ENCODE measurements at regions not wholly inside any gene's neighbourhood (a gene's known extent, or its start where the extent isn't known, plus 50 kb on each side); places are given as distances from the start of the nearest gene placed in this dataset.
"Not testable (repeated sequence)": the region's sequence is repeated elsewhere in the genome, so short reads cannot be mapped to it uniquely, and the experiment has no call there.

DNA sequence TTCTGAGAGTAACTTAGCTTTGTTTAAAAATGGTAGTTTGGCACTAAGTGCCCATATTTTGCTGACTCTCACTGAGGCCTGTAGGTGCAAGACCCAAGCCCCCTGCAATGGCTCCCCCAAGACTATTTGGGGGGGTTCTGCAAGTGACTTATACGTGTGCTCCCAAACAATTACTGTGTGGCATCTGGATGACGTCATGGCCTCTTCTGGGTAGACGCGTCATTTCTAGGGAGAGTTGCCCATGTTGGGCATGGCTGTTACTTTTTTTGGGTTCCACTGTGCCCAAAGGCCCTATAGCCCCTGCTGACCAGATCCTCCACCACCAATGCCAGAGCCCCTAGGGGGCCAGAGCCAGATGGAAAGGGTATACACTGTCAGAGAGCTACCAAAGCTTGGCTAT, 110.3 kb upstream of the MYLIP start:
- ATAC-seq: no peak
- H3K4me2 ChIP-seq: no peak overlapping the region
- TF ChIP-seq FOXS1 (CRISPR knock-in tag; IDR thresholded peaks at IDR 0.05): no peak
- no peak for TF ChIP-seq HEYL (CRISPR knock-in tag; IDR thresholded peaks at IDR 0.05)
- TF ChIP-seq, protein P1, sequence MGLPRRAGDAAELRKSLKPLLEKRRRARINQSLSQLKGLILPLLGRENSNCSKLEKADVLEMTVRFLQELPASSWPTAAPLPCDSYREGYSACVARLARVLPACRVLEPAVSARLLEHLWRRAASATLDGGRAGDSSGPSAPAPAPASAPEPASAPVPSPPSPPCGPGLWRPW (IDR thresholded peaks at IDR 0.05): no peak
- no peak for TF ChIP-seq RAD21 (conservative IDR thresholded peaks at IDR 0.05 in 1 of 2, IDR thresholded peaks at IDR 0.05 in 1 of 2)
- TF ChIP-seq RFX5 (IDR thresholded peaks at IDR 0.05): no peak
- no peak for TF ChIP-seq KDM1A (IDR thresholded peaks at IDR 0.05; ENCODE audit: low read depth)
- H3K4me1 ChIP-seq: no peaks in the 10 kb centered on the region
- ChIA-PET POLR2A (no interaction called here), CTCF (interaction anchor here (1.1 kb wide), 1 partner anchor 9 kb away, joined by 3 read pairs; no protein-coding TSS in a partner anchor)
- H3K9me3 ChIP-seq: no peaks in the 10 kb centered on the region
- H3K4me3 ChIP-seq: no peak overlapping the region
- no peak for FAIRE-seq
- no peak for DNase-seq (ENCODE audit: low read depth in 1 of 2, low spot score in 1 of 2)
- WGBS (ENCODE audit: missing lambda C conversion rate): no CpG with 5 or more reads among the region's 4 CpGs
- no peak overlapping the region for H3K27ac ChIP-seq

DNA sequence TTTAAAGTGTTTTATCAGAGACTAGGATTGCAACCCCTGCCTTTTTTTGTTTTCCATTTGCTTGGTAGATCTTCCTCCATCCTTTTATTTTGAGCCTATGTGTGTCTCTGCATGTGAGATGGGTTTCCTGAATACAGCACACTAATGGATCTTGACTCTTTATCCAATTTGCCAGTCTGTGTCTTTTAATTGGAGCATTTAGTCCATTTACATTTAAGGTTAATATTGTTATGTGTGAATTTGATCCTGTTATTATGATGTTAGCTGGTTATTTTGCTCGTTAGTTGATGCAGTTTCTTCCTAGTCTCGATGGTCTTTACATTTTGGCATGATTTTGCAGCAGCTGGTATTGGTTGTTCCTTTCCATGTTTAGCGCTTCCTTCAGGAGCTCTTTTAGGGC, 114.6 kb upstream of the MYLIP start:
- FAIRE-seq; DNase-seq (ENCODE audit: low read depth in 1 of 2, low spot score in 1 of 2); POLR2A ChIA-PET; ATAC-seq; H3K4me2 ChIP-seq; H3K4me3 ChIP-seq; H3K4me1 ChIP-seq; H3K27ac ChIP-seq; H3K9me3 ChIP-seq; CTCF ChIA-PET: not testable (repeated sequence)
- 33% methylated on average over 3 of the region's 3 CpGs for WGBS (ENCODE audit: missing lambda C conversion rate)

DNA sequence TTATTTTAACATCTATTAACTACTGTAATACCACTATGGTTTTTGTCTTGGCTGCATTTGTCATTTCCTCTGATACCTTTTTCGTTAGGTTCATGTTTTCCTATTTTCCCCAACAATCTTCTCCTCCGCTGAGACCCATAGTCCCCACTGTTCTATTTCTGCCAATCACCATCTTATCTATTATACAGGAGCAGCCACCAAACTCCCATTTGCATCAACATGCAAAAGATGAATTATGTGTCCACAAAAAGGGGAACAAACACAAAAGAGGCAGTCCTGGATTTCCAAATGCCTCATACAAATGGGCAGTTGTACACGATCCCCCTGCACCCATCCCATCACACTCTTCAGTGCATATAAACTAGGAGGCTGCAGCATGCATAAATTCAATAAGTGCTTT, 121.7 kb upstream of the MYLIP start:
- WGBS (ENCODE audit: missing lambda C conversion rate): 21% methylated on average over 3 of the region's 3 CpGs
- FAIRE-seq (no peak), DNase-seq (ENCODE audit: low read depth in 1 of 2, low spot score in 1 of 2) (no peak), ATAC-seq (no peak)
- H3K4me3 ChIP-seq: no peak overlapping the region
- ChIA-PET POLR2A (no interaction called here), CTCF (no interaction called here)
- TF ChIP-seq, protein P2, sequence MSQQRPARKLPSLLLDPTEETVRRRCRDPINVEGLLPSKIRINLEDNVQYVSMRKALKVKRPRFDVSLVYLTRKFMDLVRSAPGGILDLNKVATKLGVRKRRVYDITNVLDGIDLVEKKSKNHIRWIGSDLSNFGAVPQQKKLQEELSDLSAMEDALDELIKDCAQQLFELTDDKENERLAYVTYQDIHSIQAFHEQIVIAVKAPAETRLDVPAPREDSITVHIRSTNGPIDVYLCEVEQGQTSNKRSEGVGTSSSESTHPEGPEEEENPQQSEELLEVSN (IDR thresholded peaks at IDR 0.05; ENCODE audit: borderline replicate concordance, low read depth): no peak
- TF ChIP-seq, protein P1 (IDR thresholded peaks at IDR 0.05): no peak
- TF ChIP-seq NPAS2 (CRISPR knock-in tag; IDR thresholded peaks at IDR 0.05; ENCODE audit: borderline replicate concordance) (no peak), NFE2L2 (conservative IDR thresholded peaks at IDR 0.05; ENCODE audit: low read length) (no peak)
- no peak overlapping the region for H3K4me2 ChIP-seq
- no peaks in the 10 kb centered on the region for H3K4me1 ChIP-seq
- H3K27ac ChIP-seq: no peak overlapping the region
- H3K9me3 ChIP-seq: no peaks in the 10 kb centered on the region

DNA sequence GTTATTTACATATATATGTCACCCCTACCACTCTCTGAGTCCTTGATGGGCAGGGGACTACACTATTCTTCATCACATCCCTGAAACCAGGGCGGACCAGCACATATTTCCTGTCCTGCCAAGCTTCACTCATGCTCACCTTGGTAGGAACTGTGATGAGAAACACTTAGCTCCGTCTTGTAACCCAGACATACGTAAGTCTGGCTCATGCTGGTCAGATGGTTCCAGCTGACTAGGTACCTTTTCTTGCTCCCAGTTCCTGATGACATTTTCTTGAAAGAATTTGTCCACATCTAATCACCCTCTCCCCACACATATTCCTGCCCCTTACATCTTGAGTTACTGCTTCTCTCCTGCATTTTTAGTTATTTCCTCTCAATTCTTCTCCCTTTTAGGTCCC, 122.2 kb upstream of the MYLIP start:
- no peak for ATAC-seq
- POLR2A ChIA-PET: no interaction called here
- no peak overlapping the region for H3K4me3 ChIP-seq
- TF ChIP-seq FOSL2 (IDR thresholded peaks at IDR 0.05) (no peak), FOSL2 (CRISPR knock-in tag; IDR thresholded peaks at IDR 0.05) (no peak), ZSCAN20 (CRISPR knock-in tag; IDR thresholded peaks at IDR 0.05) (no peak), ESRRA (IDR thresholded peaks at IDR 0.05; ENCODE audit: borderline replicate concordance, low read length) (no peak)
- FAIRE-seq: no peak
- H3K4me2 ChIP-seq: no peak overlapping the region
- no peaks in the 10 kb centered on the region for H3K9me3 ChIP-seq
- H3K4me1 ChIP-seq: no peaks in the 10 kb centered on the region
- 5% methylated on average over 3 of the region's 3 CpGs for WGBS (ENCODE audit: missing lambda C conversion rate)
- H3K27ac ChIP-seq: no peak overlapping the region
- no peak for DNase-seq (ENCODE audit: low read depth in 1 of 2, low spot score in 1 of 2)
- CTCF ChIA-PET: no interaction called here

DNA sequence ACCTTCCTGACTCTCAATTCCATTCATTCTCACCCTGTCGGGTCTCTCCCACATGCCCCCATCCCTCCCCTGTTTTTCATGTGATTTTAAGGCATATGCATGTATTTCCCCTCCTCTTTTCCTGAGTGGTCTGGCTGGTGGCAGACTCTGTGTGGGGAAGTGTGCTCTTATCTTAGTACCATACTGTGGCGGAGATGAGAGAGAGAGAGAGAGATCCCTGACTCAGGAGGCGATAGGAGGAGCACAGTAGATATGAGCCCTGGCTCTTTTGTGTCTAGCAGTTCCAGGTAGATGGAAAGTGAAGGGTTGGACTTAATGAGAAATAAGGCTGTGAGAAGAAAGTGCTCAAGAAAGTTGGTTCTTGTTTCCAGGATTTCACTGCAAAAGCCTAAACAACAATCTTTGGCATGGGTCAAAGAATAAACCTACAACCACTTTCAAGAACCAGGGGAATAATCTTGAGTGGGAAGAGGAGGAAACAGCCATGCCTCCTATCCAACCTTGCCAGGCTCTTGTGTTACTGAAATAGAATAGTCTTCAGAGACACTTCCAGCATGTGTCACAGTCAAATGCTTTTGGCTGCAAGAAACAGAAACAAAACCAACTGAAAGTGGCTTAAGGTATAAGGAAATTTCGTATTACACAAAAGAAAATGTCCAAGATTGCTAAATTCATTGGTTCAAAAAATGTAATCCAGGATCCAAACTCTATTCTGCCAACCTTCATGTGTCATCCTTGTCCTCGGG, 123.8 kb upstream of the MYLIP start:
- ChIA-PET CTCF (no interaction called here), POLR2A (no interaction called here)
- Histone ChIP-seq H3K4me2 (no peak overlapping the region), H3K27ac (no peak overlapping the region), H3K4me1 (no peaks in the 10 kb centered on the region), H3K4me3 (no peak overlapping the region), H3K9me3 (no peaks in the 10 kb centered on the region)
- 16% methylated on average over 5 of the region's 5 CpGs for WGBS (ENCODE audit: missing lambda C conversion rate)
- FAIRE-seq (no peak), DNase-seq (ENCODE audit: low read depth in 1 of 2, low spot score in 1 of 2) (no peak), ATAC-seq (no peak)
- TF ChIP-seq, protein P3, sequence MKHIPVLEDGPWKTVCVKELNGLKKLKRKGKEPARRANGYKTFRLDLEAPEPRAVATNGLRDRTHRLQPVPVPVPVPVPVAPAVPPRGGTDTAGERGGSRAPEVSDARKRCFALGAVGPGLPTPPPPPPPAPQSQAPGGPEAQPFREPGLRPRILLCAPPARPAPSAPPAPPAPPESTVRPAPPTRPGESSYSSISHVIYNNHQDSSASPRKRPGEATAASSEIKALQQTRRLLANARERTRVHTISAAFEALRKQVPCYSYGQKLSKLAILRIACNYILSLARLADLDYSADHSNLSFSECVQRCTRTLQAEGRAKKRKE (CRISPR knock-in tag; IDR thresholded peaks at IDR 0.05; ENCODE audit: low read depth): no peak
- TF ChIP-seq BHLHE40 (IDR thresholded peaks at IDR 0.05; ENCODE audit: low read depth, low read length) (no peak), ZFP36 (IDR thresholded peaks at IDR 0.05; ENCODE audit: borderline replicate concordance, partially characterized antibody) (no peak), ZC3H11A (IDR thresholded peaks at IDR 0.05) (no peak), CHD2 (IDR thresholded peaks at IDR 0.05; ENCODE audit: low read length, partially characterized antibody) (no peak), CTCF (IDR thresholded peaks at IDR 0.05) (no peak), HEYL (CRISPR knock-in tag; IDR thresholded peaks at IDR 0.05) (no peak), MAX (IDR thresholded peaks at IDR 0.05) (no peak), MYC (IDR thresholded peaks at IDR 0.05; ENCODE audit: borderline replicate concordance, low read length) (no peak), ZSCAN20 (CRISPR knock-in tag; IDR thresholded peaks at IDR 0.05) (no peak), NR3C1 (IDR thresholded peaks at IDR 0.05) (no peak)
- TF ChIP-seq, protein P4, sequence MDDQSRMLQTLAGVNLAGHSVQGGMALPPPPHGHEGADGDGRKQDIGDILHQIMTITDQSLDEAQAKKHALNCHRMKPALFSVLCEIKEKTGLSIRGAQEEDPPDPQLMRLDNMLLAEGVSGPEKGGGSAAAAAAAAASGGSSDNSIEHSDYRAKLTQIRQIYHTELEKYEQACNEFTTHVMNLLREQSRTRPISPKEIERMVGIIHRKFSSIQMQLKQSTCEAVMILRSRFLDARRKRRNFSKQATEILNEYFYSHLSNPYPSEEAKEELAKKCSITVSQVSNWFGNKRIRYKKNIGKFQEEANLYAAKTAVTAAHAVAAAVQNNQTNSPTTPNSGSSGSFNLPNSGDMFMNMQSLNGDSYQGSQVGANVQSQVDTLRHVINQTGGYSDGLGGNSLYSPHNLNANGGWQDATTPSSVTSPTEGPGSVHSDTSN (IDR thresholded peaks at IDR 0.05): no peak

Data from A549 (cell line).